Kidney epithelial cell (primary cell): ENCODE measurements at regions not wholly inside any gene's neighbourhood (a gene's known extent, or its start where the extent isn't known, plus 50 kb on each side); places are given as distances from the start of the nearest gene placed in this dataset.

ENCODE experiments used
- DNase-seq: peaks from one replicate; pipeline ENCODE4 v3.0.0-alpha.2; 2010; ENCODE audit warnings: low read depth
- H3K27me3 ChIP-seq: 2 replicates; pipeline ENCODE4 v1.6.0; 2011; ENCODE audit warnings: low read length; ENCODE audit not compliant: control insufficient read depth, insufficient read depth
- H3K36me3 ChIP-seq: 2 replicates; pipeline ENCODE4 v1.5.1; 2011; ENCODE audit warnings: low read length; ENCODE audit not compliant: control insufficient read depth, insufficient read depth
- H3K4me3 ChIP-seq: 2 replicates; pipeline ENCODE4 v1.5.1; 2011; ENCODE audit warnings: low read depth, mild to moderate bottlenecking, control low read depth, low read length
- CTCF ChIP-seq: IDR thresholded peaks from 2 replicates; pipeline ENCODE4 v1.5.1; 2011; ENCODE audit warnings: mild to moderate bottlenecking, moderate library complexity, low read length, control low read depth, inconsistent platforms; ENCODE audit not compliant: insufficient read depth, poor library complexity, severe bottlenecking

GRCh38 chr12:28104903-28105864, 85.1 kb upstream of the CCDC91 start:
- H3K36me3 ChIP-seq, result no peaks in the 10 kb centered on the region
- no peak overlapping the region for H3K4me3 ChIP-seq
- no peak for DNase-seq
- no peak for TF ChIP-seq CTCF
- H3K27me3 ChIP-seq, result no peaks in the 10 kb centered on the region

- DNase-seq, result no peak
- H3K4me3 ChIP-seq, result no peak overlapping the region
- no peak for TF ChIP-seq CTCF
- no peaks in the 10 kb centered on the region for H3K36me3 ChIP-seq
- no peaks in the 10 kb centered on the region for H3K27me3 ChIP-seq
Observed at GRCh38 chr12:28107679-28108078, 82.6 kb upstream of the CCDC91 start.

- Histone ChIP-seq H3K36me3 (no peaks in the 10 kb centered on the region), H3K27me3 (no peaks in the 10 kb centered on the region), H3K4me3 (no peak overlapping the region)
- no peak for TF ChIP-seq CTCF
- DNase-seq, result no peak
Observed at GRCh38 chr12:28108599-28108998, 81.7 kb upstream of the CCDC91 start.

GRCh38 chr12:28110329-28110728, 79.9 kb upstream of the CCDC91 start:
- Histone ChIP-seq H3K4me3 (no peak overlapping the region), H3K27me3 (no peaks in the 10 kb centered on the region), H3K36me3 (no peaks in the 10 kb centered on the region)
- no peak for TF ChIP-seq CTCF
- DNase-seq, result no peak

- no peak for TF ChIP-seq CTCF
Observed at GRCh38 chr12:28114488-28114887, 75.8 kb upstream of the CCDC91 start.

More at GRCh38 chr12:28114488-28114887, 75.8 kb upstream of the CCDC91 start:
- H3K27me3 ChIP-seq, result no peaks in the 10 kb centered on the region
- DNase-seq, result peak; percentile 10
- no peaks in the 10 kb centered on the region for H3K36me3 ChIP-seq
- H3K4me3 ChIP-seq, result no peak overlapping the region
